ENCODE measurements at regions not wholly inside any gene's neighbourhood (a gene's known extent, or its start where the extent isn't known, plus 50 kb on each side); places are given as distances from the start of the nearest gene placed in this dataset.

DNA sequence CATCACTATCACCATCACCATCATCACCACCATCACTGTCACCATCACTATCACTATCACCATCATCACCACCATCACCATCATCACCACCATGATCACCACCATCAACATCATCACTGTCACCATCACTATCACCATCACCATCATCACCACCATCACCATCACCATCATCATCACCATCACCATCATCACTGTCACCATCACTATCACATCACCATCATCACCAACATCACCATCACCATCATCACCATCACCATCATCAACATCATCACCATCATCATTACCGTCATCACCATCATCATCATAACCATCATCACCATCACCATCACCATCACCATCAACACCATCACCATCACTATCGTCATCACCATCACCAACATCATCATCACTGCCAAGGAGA is 273.8 kb downstream of the FOXL1 start:
- Histone ChIP-seq H2AFZ (ENCODE audit: low read depth, low read length) (no peak overlapping the region), H3K4me1 (ENCODE audit: insufficient read depth, low read length) (no peaks in the 10 kb centered on the region), H3K36me3 (ENCODE audit: insufficient read depth, low read length) (no peaks in the 10 kb centered on the region), H3K79me2 (ENCODE audit: insufficient read depth, low read length) (no peaks in the 10 kb centered on the region), H3K27me3 (ENCODE audit: insufficient read depth, low read length, poor library complexity) (no peaks in the 10 kb centered on the region), H3K9me3 (ENCODE audit: insufficient read depth, low read length, severe bottlenecking) (no peaks in the 10 kb centered on the region), H3K4me3 (ENCODE audit: low read depth in 1 of 2, low read length in 2 of 2) (no peak overlapping the region), H3K27ac (ENCODE audit: low read length) (no peak overlapping the region), H3K9ac (ENCODE audit: low read depth, low read length) (no peak overlapping the region), H4K20me1 (ENCODE audit: insufficient read depth, low read length) (no peaks in the 10 kb centered on the region), H3K4me2 (ENCODE audit: insufficient read depth, low read length) (no peak overlapping the region)
- DNase-seq (no peak), ATAC-seq (ENCODE audit: insufficient read depth, low read depth) (no peak)
- TF ChIP-seq, protein P1, sequence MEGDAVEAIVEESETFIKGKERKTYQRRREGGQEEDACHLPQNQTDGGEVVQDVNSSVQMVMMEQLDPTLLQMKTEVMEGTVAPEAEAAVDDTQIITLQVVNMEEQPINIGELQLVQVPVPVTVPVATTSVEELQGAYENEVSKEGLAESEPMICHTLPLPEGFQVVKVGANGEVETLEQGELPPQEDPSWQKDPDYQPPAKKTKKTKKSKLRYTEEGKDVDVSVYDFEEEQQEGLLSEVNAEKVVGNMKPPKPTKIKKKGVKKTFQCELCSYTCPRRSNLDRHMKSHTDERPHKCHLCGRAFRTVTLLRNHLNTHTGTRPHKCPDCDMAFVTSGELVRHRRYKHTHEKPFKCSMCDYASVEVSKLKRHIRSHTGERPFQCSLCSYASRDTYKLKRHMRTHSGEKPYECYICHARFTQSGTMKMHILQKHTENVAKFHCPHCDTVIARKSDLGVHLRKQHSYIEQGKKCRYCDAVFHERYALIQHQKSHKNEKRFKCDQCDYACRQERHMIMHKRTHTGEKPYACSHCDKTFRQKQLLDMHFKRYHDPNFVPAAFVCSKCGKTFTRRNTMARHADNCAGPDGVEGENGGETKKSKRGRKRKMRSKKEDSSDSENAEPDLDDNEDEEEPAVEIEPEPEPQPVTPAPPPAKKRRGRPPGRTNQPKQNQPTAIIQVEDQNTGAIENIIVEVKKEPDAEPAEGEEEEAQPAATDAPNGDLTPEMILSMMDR (IDR thresholded peaks at IDR 0.05; ENCODE audit: borderline replicate concordance, extremely low read depth, low read length, poor library complexity, severe bottlenecking) = no peak
- TF ChIP-seq EZH2 (IDR thresholded peaks at IDR 0.05; ENCODE audit: borderline replicate concordance, low read depth, low read length, severe bottlenecking) = no peak

DNA sequence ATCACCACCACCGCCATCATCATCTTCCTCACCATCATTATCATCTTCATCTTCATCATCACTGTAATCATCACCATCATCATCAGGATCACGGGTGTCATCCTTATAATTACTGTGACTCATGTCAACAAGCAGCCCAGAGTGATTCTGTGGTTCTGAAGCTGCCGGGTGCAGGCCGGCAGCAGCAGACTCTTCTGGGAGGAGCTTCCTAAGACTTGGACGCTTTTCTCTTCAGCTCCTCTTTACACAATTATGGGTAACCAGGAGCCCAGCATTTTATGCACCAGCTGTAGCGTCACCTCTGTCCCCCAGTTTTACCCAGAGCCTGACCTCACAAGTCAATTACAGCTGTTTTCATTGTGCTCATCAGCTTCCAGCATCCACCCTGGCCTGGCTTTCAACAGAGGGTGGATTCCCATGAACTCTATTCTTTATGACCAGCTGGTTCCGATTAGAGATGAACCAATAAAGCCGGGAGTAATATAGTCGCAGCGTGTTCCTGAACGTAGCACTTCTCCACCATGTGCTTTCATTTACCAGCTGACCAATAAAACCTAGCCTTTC is 275.8 kb downstream of the FOXL1 start:
- H3K4me3 ChIP-seq (ENCODE audit: low read depth in 1 of 2, low read length in 2 of 2) = no peak overlapping the region
- no peak overlapping the region for H3K27ac ChIP-seq (ENCODE audit: low read length)
- H3K79me2 ChIP-seq (ENCODE audit: insufficient read depth, low read length) = no peaks in the 10 kb centered on the region
- no peak overlapping the region for H3K4me2 ChIP-seq (ENCODE audit: insufficient read depth, low read length)
- no peaks in the 10 kb centered on the region for H3K9me3 ChIP-seq (ENCODE audit: insufficient read depth, low read length, severe bottlenecking)
- H3K4me1 ChIP-seq (ENCODE audit: insufficient read depth, low read length) = no peaks in the 10 kb centered on the region
- no peak overlapping the region for H2AFZ ChIP-seq (ENCODE audit: low read depth, low read length)
- no peak for DNase-seq
- no peak for ATAC-seq (ENCODE audit: insufficient read depth, low read depth)
- H3K27me3 ChIP-seq (ENCODE audit: insufficient read depth, low read length, poor library complexity) = no peaks in the 10 kb centered on the region
- peaks cover 3% of the 10 kb centered on the region; the same call in 1 of the 2 replicates for H4K20me1 ChIP-seq (ENCODE audit: insufficient read depth, low read length)
- TF ChIP-seq EZH2 (IDR thresholded peaks at IDR 0.05; ENCODE audit: borderline replicate concordance, low read depth, low read length, severe bottlenecking) = no peak
- TF ChIP-seq, protein P1 (IDR thresholded peaks at IDR 0.05; ENCODE audit: borderline replicate concordance, extremely low read depth, low read length, poor library complexity, severe bottlenecking) = no peak
- H3K36me3 ChIP-seq (ENCODE audit: insufficient read depth, low read length) = no peaks in the 10 kb centered on the region
- no peak overlapping the region for H3K9ac ChIP-seq (ENCODE audit: low read depth, low read length)

DNA sequence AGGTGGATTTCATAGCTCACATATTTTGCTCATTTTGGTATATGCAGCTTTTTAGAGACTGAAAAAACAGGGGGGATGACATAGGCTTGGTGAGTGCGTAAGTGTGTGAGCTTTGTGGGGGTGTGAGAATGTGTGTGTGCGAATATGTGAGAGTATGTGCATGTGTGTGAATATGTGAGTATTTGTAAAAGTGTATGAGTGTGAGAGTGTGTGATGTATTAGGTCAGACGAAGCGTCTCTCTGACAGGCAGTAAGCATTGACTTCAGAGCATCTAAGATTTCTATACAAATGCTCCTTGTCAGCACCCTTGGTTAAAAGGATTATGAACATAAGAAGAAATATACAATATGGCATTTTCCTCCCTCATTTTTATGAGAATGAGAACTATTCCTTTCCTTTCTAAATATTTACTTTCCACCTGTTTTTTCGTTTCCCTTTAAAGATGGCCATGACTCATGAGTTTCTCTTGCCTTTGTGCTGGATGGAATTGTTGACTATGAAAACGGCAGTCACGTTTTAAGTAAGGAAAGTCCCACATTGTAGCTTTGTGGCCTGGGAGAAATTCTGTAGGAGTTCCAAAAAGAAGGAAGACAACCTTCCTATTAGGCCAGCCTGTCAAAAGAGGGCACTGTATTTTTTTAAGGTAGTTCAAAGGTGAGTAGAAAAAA is 276.4 kb downstream of the FOXL1 start:
- no peak overlapping the region for H3K27ac ChIP-seq (ENCODE audit: low read length)
- ATAC-seq (ENCODE audit: insufficient read depth, low read depth) = no peak
- H3K27me3 ChIP-seq (ENCODE audit: insufficient read depth, low read length, poor library complexity) = no peaks in the 10 kb centered on the region

More for the DNA sequence above, 276.4 kb downstream of the FOXL1 start:
- H4K20me1 ChIP-seq (ENCODE audit: insufficient read depth, low read length) = peaks cover 3% of the 10 kb centered on the region; the same call in 1 of the 2 replicates
- H3K79me2 ChIP-seq (ENCODE audit: insufficient read depth, low read length) = no peaks in the 10 kb centered on the region
- no peaks in the 10 kb centered on the region for H3K9me3 ChIP-seq (ENCODE audit: insufficient read depth, low read length, severe bottlenecking)
- no peaks in the 10 kb centered on the region for H3K4me1 ChIP-seq (ENCODE audit: insufficient read depth, low read length)
- H3K36me3 ChIP-seq (ENCODE audit: insufficient read depth, low read length) = no peaks in the 10 kb centered on the region
- no peak for TF ChIP-seq EZH2 (IDR thresholded peaks at IDR 0.05; ENCODE audit: borderline replicate concordance, low read depth, low read length, severe bottlenecking)
- TF ChIP-seq, protein P1 (IDR thresholded peaks at IDR 0.05; ENCODE audit: borderline replicate concordance, extremely low read depth, low read length, poor library complexity, severe bottlenecking) = no peak
- DNase-seq = no peak
- H2AFZ ChIP-seq (ENCODE audit: low read depth, low read length) = no peak overlapping the region
- no peak overlapping the region for H3K9ac ChIP-seq (ENCODE audit: low read depth, low read length)
- no peak overlapping the region for H3K4me3 ChIP-seq (ENCODE audit: low read depth in 1 of 2, low read length in 2 of 2)
- H3K4me2 ChIP-seq (ENCODE audit: insufficient read depth, low read length) = no peak overlapping the region
